ENCODE measurements at regions not wholly inside any gene's neighbourhood (a gene's known extent, or its start where the extent isn't known, plus 50 kb on each side); places are given as distances from the start of the nearest gene placed in this dataset.

DNA sequence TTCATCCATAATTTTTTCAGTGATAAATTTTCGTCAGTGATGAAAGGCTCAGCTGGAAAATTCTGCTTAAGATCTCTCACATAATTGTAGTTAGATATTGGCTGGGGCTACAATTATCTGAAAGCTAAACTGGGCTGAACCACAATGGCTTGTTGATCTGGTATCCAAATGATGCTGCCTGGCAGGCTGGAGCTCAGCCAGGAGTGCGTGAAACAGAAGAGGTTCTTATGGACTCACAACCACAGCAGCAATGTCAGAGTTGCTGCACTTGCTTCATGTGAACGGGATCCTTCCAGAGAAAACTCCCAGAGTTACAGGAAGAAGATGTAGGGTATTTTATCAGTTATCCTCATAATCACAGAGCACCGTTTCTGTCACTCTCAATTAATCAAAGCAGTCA, 533.2 kb upstream of the POM121L12 start:
- TF ChIP-seq NFRKB (IDR thresholded peaks at IDR 0.05) (no peak), ELF4 (IDR thresholded peaks at IDR 0.05) (no peak), ARNT (IDR thresholded peaks at IDR 0.05) (no peak), CTBP1 (IDR thresholded peaks at IDR 0.05; ENCODE audit: borderline replicate concordance) (no peak), L3MBTL2 (conservative IDR thresholded peaks at IDR 0.05) (no peak), SUZ12 (IDR thresholded peaks at IDR 0.05) (no peak), SP1 (IDR thresholded peaks at IDR 0.05) (no peak), FOXK2 (IDR thresholded peaks at IDR 0.05) (no peak), FOXA1 (IDR thresholded peaks at IDR 0.05) (no peak), HDGF (IDR thresholded peaks at IDR 0.05; ENCODE audit: borderline replicate concordance) (no peak), BHLHE40 (IDR thresholded peaks at IDR 0.05; ENCODE audit: borderline replicate concordance) (no peak), FOXM1 (IDR thresholded peaks at IDR 0.05; ENCODE audit: borderline replicate concordance) (no peak), TARDBP (IDR thresholded peaks at IDR 0.05) (no peak), LEF1 (IDR thresholded peaks at IDR 0.05; ENCODE audit: borderline replicate concordance) (no peak)
- TF ChIP-seq, protein P1, sequence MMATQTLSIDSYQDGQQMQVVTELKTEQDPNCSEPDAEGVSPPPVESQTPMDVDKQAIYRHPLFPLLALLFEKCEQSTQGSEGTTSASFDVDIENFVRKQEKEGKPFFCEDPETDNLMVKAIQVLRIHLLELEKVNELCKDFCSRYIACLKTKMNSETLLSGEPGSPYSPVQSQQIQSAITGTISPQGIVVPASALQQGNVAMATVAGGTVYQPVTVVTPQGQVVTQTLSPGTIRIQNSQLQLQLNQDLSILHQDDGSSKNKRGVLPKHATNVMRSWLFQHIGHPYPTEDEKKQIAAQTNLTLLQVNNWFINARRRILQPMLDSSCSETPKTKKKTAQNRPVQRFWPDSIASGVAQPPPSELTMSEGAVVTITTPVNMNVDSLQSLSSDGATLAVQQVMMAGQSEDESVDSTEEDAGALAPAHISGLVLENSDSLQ (IDR thresholded peaks at IDR 0.05), result no peak
- DNase-seq (ENCODE audit: extremely low spot score), result no peak
- CTCF ChIA-PET, result no interaction called here
- POLR2A ChIA-PET, result no interaction called here

DNA sequence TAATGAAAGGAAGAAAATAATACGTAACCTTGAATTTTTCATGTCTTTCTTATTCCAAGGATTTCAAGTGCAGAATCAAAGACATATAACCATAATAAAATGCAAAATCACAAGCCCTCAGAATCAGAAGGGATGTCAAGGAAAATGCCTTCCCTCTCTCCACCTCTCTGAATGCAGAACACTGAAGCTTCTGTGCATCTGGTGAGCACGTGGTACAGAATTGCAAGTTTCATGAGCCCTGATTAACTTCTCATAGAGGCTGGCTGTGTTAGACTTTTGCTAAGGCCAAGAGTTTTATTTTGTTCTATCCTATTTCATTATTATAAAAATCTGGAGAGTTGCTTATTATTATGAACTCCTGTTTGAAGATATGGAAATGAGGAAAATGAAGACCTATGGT, 533.7 kb upstream of the POM121L12 start:
- ChIA-PET CTCF (no interaction called here), POLR2A (no interaction called here)
- TF ChIP-seq FOXK2 (IDR thresholded peaks at IDR 0.05) (no peak), LEF1 (IDR thresholded peaks at IDR 0.05; ENCODE audit: borderline replicate concordance) (no peak), ZNF384 (IDR thresholded peaks at IDR 0.05) (no peak), L3MBTL2 (conservative IDR thresholded peaks at IDR 0.05) (no peak), BHLHE40 (IDR thresholded peaks at IDR 0.05; ENCODE audit: borderline replicate concordance) (no peak), TARDBP (IDR thresholded peaks at IDR 0.05) (no peak), ARNT (IDR thresholded peaks at IDR 0.05) (no peak), NFRKB (IDR thresholded peaks at IDR 0.05) (no peak), SUZ12 (IDR thresholded peaks at IDR 0.05) (no peak), SP1 (IDR thresholded peaks at IDR 0.05) (no peak), HDGF (IDR thresholded peaks at IDR 0.05; ENCODE audit: borderline replicate concordance) (no peak), ELF4 (IDR thresholded peaks at IDR 0.05) (no peak), CTBP1 (IDR thresholded peaks at IDR 0.05; ENCODE audit: borderline replicate concordance) (no peak)
- TF ChIP-seq, protein P1 (IDR thresholded peaks at IDR 0.05), result no peak
- DNase-seq (ENCODE audit: extremely low spot score), result no peak

- no peak for DNase-seq (ENCODE audit: extremely low spot score)
- POLR2A ChIA-PET, result no interaction called here
- CTCF ChIA-PET, result no interaction called here
- TF ChIP-seq ELF4 (IDR thresholded peaks at IDR 0.05), result no peak
- TF ChIP-seq TARDBP (IDR thresholded peaks at IDR 0.05), result no peak
- TF ChIP-seq FOXA1 (IDR thresholded peaks at IDR 0.05), result no peak
- no peak for TF ChIP-seq ZNF384 (IDR thresholded peaks at IDR 0.05)
- no peak for TF ChIP-seq SP1 (IDR thresholded peaks at IDR 0.05)
- TF ChIP-seq FOXK2 (IDR thresholded peaks at IDR 0.05), result no peak
- TF ChIP-seq FOXM1 (IDR thresholded peaks at IDR 0.05; ENCODE audit: borderline replicate concordance), result no peak
- no peak for TF ChIP-seq SUZ12 (IDR thresholded peaks at IDR 0.05)
- TF ChIP-seq HDGF (IDR thresholded peaks at IDR 0.05; ENCODE audit: borderline replicate concordance), result no peak
- TF ChIP-seq, protein P1 (IDR thresholded peaks at IDR 0.05), result no peak
- TF ChIP-seq NFRKB (IDR thresholded peaks at IDR 0.05), result no peak
- no peak for TF ChIP-seq LEF1 (IDR thresholded peaks at IDR 0.05; ENCODE audit: borderline replicate concordance)
- no peak for TF ChIP-seq ARNT (IDR thresholded peaks at IDR 0.05)
- no peak for TF ChIP-seq BHLHE40 (IDR thresholded peaks at IDR 0.05; ENCODE audit: borderline replicate concordance)
- TF ChIP-seq CTBP1 (IDR thresholded peaks at IDR 0.05; ENCODE audit: borderline replicate concordance), result no peak
- no peak for TF ChIP-seq L3MBTL2 (conservative IDR thresholded peaks at IDR 0.05)
These were observed 534.6 kb upstream of the POM121L12 start for GRCh38 chr7:52500841-52501240.

DNA sequence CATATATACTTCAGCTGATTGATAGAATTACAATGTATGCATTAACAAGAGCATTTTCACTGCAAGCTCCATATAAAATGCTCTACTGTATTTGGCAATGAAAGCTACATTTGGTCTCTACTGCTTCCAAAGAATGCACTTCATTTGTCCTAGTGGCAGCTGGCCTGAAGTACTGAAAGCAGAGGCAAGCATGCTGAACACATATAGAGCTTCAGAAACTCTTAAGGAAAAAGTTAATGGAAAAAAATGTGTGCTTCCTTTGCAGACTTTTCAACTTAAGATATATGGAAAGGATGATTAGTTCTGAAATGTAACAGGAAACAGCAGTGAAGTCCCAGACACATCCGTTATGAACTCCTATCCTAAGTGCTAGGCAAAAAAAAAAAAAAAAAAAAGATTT, 537.1 kb upstream of the POM121L12 start:
- TF ChIP-seq SP1 (IDR thresholded peaks at IDR 0.05) (no peak), CTBP1 (IDR thresholded peaks at IDR 0.05; ENCODE audit: borderline replicate concordance) (no peak), FOXK2 (IDR thresholded peaks at IDR 0.05) (no peak), NFRKB (IDR thresholded peaks at IDR 0.05) (no peak), L3MBTL2 (conservative IDR thresholded peaks at IDR 0.05) (no peak), BHLHE40 (IDR thresholded peaks at IDR 0.05; ENCODE audit: borderline replicate concordance) (no peak), ARNT (IDR thresholded peaks at IDR 0.05) (no peak), TARDBP (IDR thresholded peaks at IDR 0.05) (no peak), HDGF (IDR thresholded peaks at IDR 0.05; ENCODE audit: borderline replicate concordance) (no peak), ZNF384 (IDR thresholded peaks at IDR 0.05) (no peak), SUZ12 (IDR thresholded peaks at IDR 0.05) (no peak), ELF4 (IDR thresholded peaks at IDR 0.05) (no peak), FOXA1 (IDR thresholded peaks at IDR 0.05) (no peak)
- TF ChIP-seq, protein P1 (IDR thresholded peaks at IDR 0.05), result no peak
- ChIA-PET POLR2A (no interaction called here), CTCF (no interaction called here)

DNA sequence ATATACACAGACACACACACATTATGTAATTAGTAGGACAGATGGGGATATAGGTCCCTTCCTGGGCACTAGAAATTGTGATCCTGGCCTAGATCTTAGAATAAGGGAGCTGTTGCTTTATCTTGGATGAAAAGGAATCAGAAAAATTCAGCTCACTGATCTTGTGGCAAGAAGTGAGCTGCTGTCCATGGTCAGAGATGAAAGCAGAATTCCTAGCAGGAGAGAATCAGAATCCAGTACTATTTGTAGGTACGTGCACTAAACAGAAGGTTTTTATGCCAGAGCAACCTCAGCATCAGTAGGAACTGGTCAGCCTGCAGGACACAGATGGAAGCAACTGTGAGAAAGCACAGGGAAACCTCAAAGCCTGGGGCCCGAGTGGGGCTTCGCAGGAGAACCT, 549.2 kb upstream of the POM121L12 start:
- no peak for DNase-seq (ENCODE audit: extremely low spot score)
- POLR2A ChIA-PET, result no interaction called here
- TF ChIP-seq ELF4 (IDR thresholded peaks at IDR 0.05) (no peak), ZNF384 (IDR thresholded peaks at IDR 0.05) (no peak), HDGF (IDR thresholded peaks at IDR 0.05; ENCODE audit: borderline replicate concordance) (no peak), NFRKB (IDR thresholded peaks at IDR 0.05) (no peak)
- CTCF ChIA-PET, result no interaction called here

More for the DNA sequence above, 537.1 kb upstream of the POM121L12 start:
- DNase-seq (ENCODE audit: extremely low spot score), result no peak

GRCh38 chr7:52482076-52482475, 553.4 kb upstream of the POM121L12 start:
- TF ChIP-seq ZNF384 (IDR thresholded peaks at IDR 0.05), result no peak
- no peak for TF ChIP-seq BHLHE40 (IDR thresholded peaks at IDR 0.05; ENCODE audit: borderline replicate concordance)
- TF ChIP-seq FOXM1 (IDR thresholded peaks at IDR 0.05; ENCODE audit: borderline replicate concordance), result no peak
- TF ChIP-seq, protein P1 (IDR thresholded peaks at IDR 0.05), result no peak
- no peak for TF ChIP-seq L3MBTL2 (conservative IDR thresholded peaks at IDR 0.05)
- no peak for TF ChIP-seq LEF1 (IDR thresholded peaks at IDR 0.05; ENCODE audit: borderline replicate concordance)
- no peak for TF ChIP-seq TARDBP (IDR thresholded peaks at IDR 0.05)
- no peak for TF ChIP-seq FOXA1 (IDR thresholded peaks at IDR 0.05)
- no peak for TF ChIP-seq CTBP1 (IDR thresholded peaks at IDR 0.05; ENCODE audit: borderline replicate concordance)
- DNase-seq (ENCODE audit: extremely low spot score), result no peak
- ChIA-PET POLR2A (no interaction called here), CTCF (no interaction called here)

Data from HEK293T (cell line).